Omental fat pad (tissue), 3 donors: ENCODE measurements at regions not wholly inside any gene's neighbourhood (a gene's known extent, or its start where the extent isn't known, plus 50 kb on each side); places are given as distances from the start of the nearest gene placed in this dataset.

Source experiments
- ATAC-seq: fragments of 150-250 bp; one replicate; pipeline ENCODE4 v1.9.1; 2016; ENCODE audit warnings: mild to moderate bottlenecking, moderate library complexity; ENCODE audit not compliant: low FRiP score
- DNase-seq: peaks from one replicate; pipeline ENCODE4 v3.0.0-alpha.2; 2019; ENCODE audit warnings: low spot score
- TF ChIP-seq, protein P1 (sequence below), 3 donors: fragments of 450-650 bp; IDR thresholded peaks; one replicate each; pipeline ENCODE4 v1.5.1; 2016 to 2017; ENCODE audit warnings: antibody characterized with exemption in 3 of 3, mild to moderate bottlenecking in 3 of 3, moderate library complexity in 2 of 3

DNA sequence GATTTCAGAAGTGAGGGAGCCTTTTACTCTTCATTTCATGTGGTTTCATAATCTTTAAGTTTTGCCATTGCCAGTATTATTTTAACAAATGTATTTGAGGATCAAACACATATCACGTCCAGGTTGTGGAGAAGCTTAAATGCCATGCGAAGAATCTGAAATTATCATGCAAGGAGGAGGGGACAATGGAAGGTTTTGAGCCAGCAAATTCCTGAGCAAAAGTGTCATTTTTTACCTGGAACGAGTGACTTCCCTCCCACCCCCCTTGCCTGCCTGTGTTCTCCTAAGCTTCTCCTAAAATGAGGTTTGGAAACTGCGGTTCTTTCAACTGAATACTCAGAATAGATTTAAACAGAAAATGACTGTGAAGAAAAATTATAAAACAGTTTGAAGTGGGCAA, 77.6 kb downstream of the C16orf95 start:
- DNase-seq (no peak), ATAC-seq (no peak)

DNA sequence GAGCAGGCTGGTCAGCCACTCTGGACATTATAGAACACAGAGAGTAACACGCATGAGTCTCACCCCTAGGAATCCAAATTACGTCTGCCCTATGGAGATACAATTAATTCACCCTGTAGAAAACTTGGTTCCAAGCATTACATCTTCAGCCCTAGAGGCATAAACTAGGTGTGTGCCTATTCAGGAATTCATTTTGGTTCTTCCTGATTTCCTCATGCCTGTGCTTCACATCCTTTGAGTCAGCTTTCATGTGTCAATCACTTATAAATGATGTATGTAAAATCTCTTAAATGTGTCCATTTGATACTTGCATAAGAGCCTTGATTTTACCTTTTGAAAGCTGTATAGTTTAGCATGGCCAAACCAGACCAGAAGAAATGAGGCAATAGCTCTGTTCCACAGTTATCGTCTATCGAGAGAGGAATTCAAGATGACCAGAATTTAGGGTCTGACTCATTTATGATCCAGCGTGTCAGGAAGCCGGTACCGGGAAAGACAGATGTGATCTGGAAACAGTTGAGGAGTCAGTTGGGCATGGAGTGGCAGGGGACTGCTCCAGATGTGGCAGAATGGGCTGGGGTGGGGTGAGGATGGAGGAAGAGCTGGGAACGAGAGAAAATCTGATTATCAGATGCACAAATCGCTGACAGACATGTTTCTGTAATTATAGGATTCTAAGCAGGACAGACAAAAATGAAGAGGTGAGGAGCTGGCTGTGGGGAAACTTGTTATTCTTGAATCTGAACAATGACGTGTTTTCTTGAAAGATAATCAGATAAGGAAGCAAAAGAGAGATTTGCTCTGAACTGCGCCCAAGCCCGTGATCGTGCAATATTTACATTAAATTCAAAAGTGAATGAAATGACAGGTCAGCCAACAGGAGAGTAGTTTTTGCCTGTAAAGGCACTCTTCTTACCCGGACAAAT, 76.7 kb downstream of the C16orf95 start:
- no peak for DNase-seq
- TF ChIP-seq, protein P1, sequence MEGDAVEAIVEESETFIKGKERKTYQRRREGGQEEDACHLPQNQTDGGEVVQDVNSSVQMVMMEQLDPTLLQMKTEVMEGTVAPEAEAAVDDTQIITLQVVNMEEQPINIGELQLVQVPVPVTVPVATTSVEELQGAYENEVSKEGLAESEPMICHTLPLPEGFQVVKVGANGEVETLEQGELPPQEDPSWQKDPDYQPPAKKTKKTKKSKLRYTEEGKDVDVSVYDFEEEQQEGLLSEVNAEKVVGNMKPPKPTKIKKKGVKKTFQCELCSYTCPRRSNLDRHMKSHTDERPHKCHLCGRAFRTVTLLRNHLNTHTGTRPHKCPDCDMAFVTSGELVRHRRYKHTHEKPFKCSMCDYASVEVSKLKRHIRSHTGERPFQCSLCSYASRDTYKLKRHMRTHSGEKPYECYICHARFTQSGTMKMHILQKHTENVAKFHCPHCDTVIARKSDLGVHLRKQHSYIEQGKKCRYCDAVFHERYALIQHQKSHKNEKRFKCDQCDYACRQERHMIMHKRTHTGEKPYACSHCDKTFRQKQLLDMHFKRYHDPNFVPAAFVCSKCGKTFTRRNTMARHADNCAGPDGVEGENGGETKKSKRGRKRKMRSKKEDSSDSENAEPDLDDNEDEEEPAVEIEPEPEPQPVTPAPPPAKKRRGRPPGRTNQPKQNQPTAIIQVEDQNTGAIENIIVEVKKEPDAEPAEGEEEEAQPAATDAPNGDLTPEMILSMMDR (IDR thresholded peaks at IDR 0.05) = no peak
- no peak for ATAC-seq

More for the DNA sequence above, 77.6 kb downstream of the C16orf95 start:
- TF ChIP-seq, protein P1 (IDR thresholded peaks at IDR 0.05) = no peak

DNA sequence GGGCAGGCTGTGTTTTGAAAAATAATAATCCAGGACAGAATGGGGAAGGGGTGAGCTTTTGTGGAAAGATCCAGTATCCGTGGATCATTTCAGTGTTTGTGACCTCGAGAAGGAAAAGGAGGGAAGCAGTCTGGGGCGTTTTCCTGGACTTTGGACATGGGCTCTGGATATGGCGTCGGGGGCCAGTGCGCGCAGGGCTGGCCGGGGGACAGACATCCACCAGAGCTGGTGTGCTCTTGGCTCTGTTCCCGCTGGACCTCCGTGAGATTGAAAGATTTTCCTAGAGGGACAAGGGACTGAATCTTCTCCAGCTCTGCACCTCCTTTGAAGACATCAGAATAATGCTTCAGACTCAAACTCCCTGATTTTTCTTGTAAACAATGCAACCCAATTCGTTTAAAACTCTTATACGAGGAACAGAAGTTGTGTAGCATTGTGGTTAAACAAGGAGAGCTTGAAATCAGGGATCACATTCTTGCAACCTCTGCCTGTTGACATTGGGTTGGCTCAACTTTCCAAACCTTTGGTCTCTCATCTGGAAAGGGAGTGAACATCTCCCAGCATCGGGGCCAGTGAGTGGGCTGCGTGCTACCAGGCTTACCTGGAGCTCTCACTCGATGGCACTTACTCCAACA, 75.9 kb downstream of the C16orf95 start:
- TF ChIP-seq, protein P1 (IDR thresholded peaks at IDR 0.05) = no peak
- no peak for DNase-seq
- no peak for ATAC-seq

DNA sequence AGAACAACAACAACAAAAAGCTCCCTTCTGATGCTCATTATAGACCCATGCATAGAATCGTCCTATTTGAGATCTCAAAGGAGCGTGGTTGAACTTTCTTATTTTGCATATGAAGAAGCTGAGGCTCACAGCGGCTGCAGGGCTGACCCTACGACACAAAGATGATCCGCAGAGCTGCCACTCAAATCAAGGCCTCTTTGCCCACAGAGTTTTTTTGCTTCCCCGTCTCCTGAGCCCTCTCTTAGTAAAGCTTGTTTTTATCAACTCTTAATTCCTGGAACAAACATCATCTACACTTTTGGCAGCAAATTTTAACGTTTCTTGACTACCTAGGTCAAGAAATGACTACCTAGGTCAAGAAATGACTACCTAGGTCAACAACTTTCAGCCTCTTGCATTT, 73.7 kb downstream of the C16orf95 start:
- DNase-seq (no peak), ATAC-seq (no peak)
- TF ChIP-seq, protein P1 (IDR thresholded peaks at IDR 0.05) = no peak

DNA sequence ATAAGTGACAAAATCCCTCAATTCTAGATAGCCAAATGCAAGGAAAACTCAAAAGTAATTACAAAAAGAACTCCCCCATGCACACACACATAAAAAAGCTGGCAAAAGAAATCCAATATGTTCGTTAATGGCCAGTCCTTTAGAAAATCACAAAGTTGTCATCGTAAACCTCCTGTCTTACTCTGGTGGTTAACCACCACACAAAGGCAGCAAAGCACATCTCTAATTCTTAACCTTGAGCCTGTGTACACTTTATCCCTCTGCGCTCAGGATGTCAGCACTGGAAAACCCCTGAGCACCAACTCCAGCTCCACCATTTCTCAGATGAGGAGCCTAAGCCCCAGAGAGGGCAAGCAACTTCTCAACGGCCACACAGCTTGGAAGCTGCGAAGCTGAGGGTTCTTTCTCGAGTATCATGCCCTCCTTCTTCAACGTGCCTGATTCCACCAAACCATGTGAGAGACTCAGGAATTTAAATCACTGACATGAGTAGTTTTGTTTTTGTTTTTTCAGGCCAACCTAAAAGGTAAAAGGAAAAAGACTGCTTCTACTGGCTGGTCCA, 72.5 kb downstream of the C16orf95 start:
- ATAC-seq (no peak), DNase-seq (no peak)

DNA sequence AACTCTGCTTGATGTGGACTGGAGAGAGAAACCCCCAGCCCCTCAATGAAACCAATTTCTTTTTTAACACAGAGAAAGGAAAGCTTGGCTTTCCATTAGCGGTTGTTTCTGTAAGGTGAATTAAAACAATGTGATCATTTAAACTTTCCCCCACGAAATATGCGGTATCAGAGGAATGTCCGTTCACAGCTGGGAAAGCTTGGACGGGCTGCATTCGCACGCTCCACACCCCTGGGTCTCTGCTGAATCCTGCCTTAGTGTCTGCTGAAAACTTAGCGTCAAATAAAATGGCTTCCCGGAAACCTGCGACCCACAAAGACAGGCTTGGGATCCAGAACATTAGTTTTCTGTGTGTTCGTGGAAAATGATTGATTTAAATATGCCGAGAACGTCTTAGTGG, 71.7 kb downstream of the C16orf95 start:
- TF ChIP-seq, protein P1 (IDR thresholded peaks at IDR 0.05) = no peak
- ATAC-seq (no peak), DNase-seq (no peak)

More for the DNA sequence above, 72.5 kb downstream of the C16orf95 start:
- TF ChIP-seq, protein P1 (IDR thresholded peaks at IDR 0.05) = no peak
